Activated B cell treated with CpG ODN at 0.5 μM for 24 hours (primary cell): ENCODE measurements at regions not wholly inside any gene's neighbourhood (a gene's known extent, or its start where the extent isn't known, plus 50 kb on each side); places are given as distances from the start of the nearest gene placed in this dataset.

ENCODE experiments used
- ATAC-seq: fragments of 200-7000 bp; cut with Tn5 transposase; one replicate; pipeline ENCODE4 v1.10.0; 2021; ENCODE audit warnings: low read depth, mild to moderate bottlenecking, moderate library complexity
- CTCF ChIA-PET: fragments of 350-600 bp; sonication (Branson Sonifier 250); formaldehyde crosslinking; loops from one replicate; lab custom pipeline; 2021; ENCODE audit warnings: antibody characterized with exemption; lab: Charles Lee
- POLR2A ChIA-PET: fragments of 350-600 bp; sonication (Branson Sonifier 250); formaldehyde crosslinking; loops from one replicate; lab custom pipeline; 2021; ENCODE audit warnings: antibody characterized with exemption; lab: Charles Lee
- DNase-seq: peaks from one replicate; pipeline ENCODE4 v3.0.0; 2022
- H3K27ac Mint-ChIP-seq: one replicate; pipeline ENCODE4 v1.8.0; 2020; ENCODE audit warnings: mixed read lengths
- H3K27me3 Mint-ChIP-seq: one replicate; pipeline ENCODE4 v1.8.0; 2021; ENCODE audit warnings: mixed read lengths
- H3K36me3 Mint-ChIP-seq: one replicate; pipeline ENCODE4 v1.8.0; 2021; ENCODE audit warnings: low read depth, mixed read lengths
- H3K4me1 Mint-ChIP-seq: one replicate; pipeline ENCODE4 v1.8.0; 2021; ENCODE audit warnings: mixed read lengths
- H3K4me3 Mint-ChIP-seq: one replicate; pipeline ENCODE4 v1.8.0; 2020; ENCODE audit warnings: mild to moderate bottlenecking, mixed read lengths
- H3K9me3 Mint-ChIP-seq: one replicate; pipeline ENCODE4 v1.8.0; 2020; ENCODE audit warnings: mixed read lengths
- CTCF ChIP-seq: fragments of 200-600 bp; IDR thresholded peaks from one replicate; pipeline ENCODE4 v1.8.0; 2022; ENCODE audit warnings: antibody characterized with exemption, mild to moderate bottlenecking
- intact Hi-C: fragments of 100-400 bp; cut with micrococcal nuclease; formaldehyde crosslinking; loops from one replicate; pipeline ENCODE4 v1.15.1; 2024

GRCh38 chr5:8396246-8396645 is 527.3 kb downstream of the MTRR start:
- no peak for TF ChIP-seq CTCF
- H3K36me3 Mint-ChIP-seq, result no peaks in the 10 kb centered on the region
- intact Hi-C loops, result no loop called here

GRCh38 chr5:8396756-8397155 is 527.8 kb downstream of the MTRR start:
- Mint-ChIP-seq H3K4me3 (no peak overlapping the region), H3K9me3 (no peaks in the 10 kb centered on the region), H3K27me3 (no peaks in the 10 kb centered on the region), H3K36me3 (no peaks in the 10 kb centered on the region), H3K27ac (no peak overlapping the region), H3K4me1 (no peaks in the 10 kb centered on the region)
- POLR2A ChIA-PET, result no interaction called here
- intact Hi-C loops, result no loop called here
- TF ChIP-seq CTCF, result no peak
- no peak for DNase-seq
- ATAC-seq, result no peak
- CTCF ChIA-PET, result no interaction called here

More at GRCh38 chr5:8396246-8396645, 527.3 kb downstream of the MTRR start:
- Mint-ChIP-seq H3K4me1 (no peaks in the 10 kb centered on the region), H3K27ac (no peak overlapping the region), H3K4me3 (no peak overlapping the region), H3K27me3 (no peaks in the 10 kb centered on the region), H3K9me3 (no peaks in the 10 kb centered on the region)
- ATAC-seq (no peak), DNase-seq (no peak)
- ChIA-PET POLR2A (no interaction called here), CTCF (no interaction called here)

- H3K36me3 Mint-ChIP-seq, result no peaks in the 10 kb centered on the region
- no peak for DNase-seq
- ChIA-PET POLR2A (no interaction called here), CTCF (no interaction called here)
- no peaks in the 10 kb centered on the region for H3K9me3 Mint-ChIP-seq
- H3K27ac Mint-ChIP-seq, result no peak overlapping the region
- H3K27me3 Mint-ChIP-seq, result no peaks in the 10 kb centered on the region
- H3K4me3 Mint-ChIP-seq, result no peak overlapping the region
- intact Hi-C loops, result no loop called here
- ATAC-seq, result no peak
- no peak for TF ChIP-seq CTCF
- H3K4me1 Mint-ChIP-seq, result no peaks in the 10 kb centered on the region
Observed at GRCh38 chr5:8399471-8399870, 530.5 kb downstream of the MTRR start.

- no peaks in the 10 kb centered on the region for H3K36me3 Mint-ChIP-seq
Observed at GRCh38 chr5:8408258-8408657, 539.3 kb downstream of the MTRR start.

GRCh38 chr5:8410618-8411017 is 541.7 kb downstream of the MTRR start:
- H3K4me3 Mint-ChIP-seq, result no peak overlapping the region
- ChIA-PET POLR2A (no interaction called here), CTCF (no interaction called here)
- DNase-seq (no peak), ATAC-seq (no peak)
- TF ChIP-seq CTCF, result no peak
- H3K27ac Mint-ChIP-seq, result no peak overlapping the region
- H3K4me1 Mint-ChIP-seq, result no peaks in the 10 kb centered on the region
- no peaks in the 10 kb centered on the region for H3K9me3 Mint-ChIP-seq
- no peaks in the 10 kb centered on the region for H3K27me3 Mint-ChIP-seq
- no peaks in the 10 kb centered on the region for H3K36me3 Mint-ChIP-seq
- intact Hi-C loops, result no loop called here

More at GRCh38 chr5:8408258-8408657, 539.3 kb downstream of the MTRR start:
- DNase-seq (no peak), ATAC-seq (no peak)
- POLR2A ChIA-PET, result no interaction called here
- no peaks in the 10 kb centered on the region for H3K9me3 Mint-ChIP-seq
- TF ChIP-seq CTCF, result no peak
- no peak overlapping the region for H3K27ac Mint-ChIP-seq
- CTCF ChIA-PET, result no interaction called here
- no peak overlapping the region for H3K4me3 Mint-ChIP-seq
- no peaks in the 10 kb centered on the region for H3K4me1 Mint-ChIP-seq
- intact Hi-C loops, result no loop called here
- H3K27me3 Mint-ChIP-seq, result no peaks in the 10 kb centered on the region
